Stomach (tissue), 4 donors: ENCODE measurements at regions not wholly inside any gene's neighbourhood (a gene's known extent, or its start where the extent isn't known, plus 50 kb on each side); places are given as distances from the start of the nearest gene placed in this dataset.

ENCODE experiments used
- EP300 ChIP-seq: sonication (generic); formaldehyde crosslinking; IDR thresholded peaks from one replicate; pipeline ENCODE4 v1.6.1; 2017; ENCODE audit warnings: antibody characterized with exemption
- POLR2A ChIP-seq, 4 donors: fragments of 450-650 bp; IDR thresholded peaks; one replicate each; pipeline ENCODE4 v1.6.1; 2016; ENCODE audit warnings: antibody characterized with exemption in 4 of 4, control low read depth in 2 of 4, mild to moderate bottlenecking in 1 of 4, moderate library complexity in 1 of 4
- POLR2AphosphoS5 ChIP-seq, 3 donors: sonication (generic); formaldehyde crosslinking; IDR thresholded peaks; one replicate each; pipeline ENCODE4 v1.6.1; 2016; ENCODE audit warnings: antibody characterized with exemption in 3 of 3
- TF ChIP-seq, protein P1 (sequence below), 7 experiments: fragments of 450-650 bp in 4 of 7; fragments of 200-600 bp in 3 of 7; sonication (generic) in 3 of 7; IDR thresholded peaks; one replicate each; pipeline ENCODE4 v1.5.1; 2016 to 2019; ENCODE audit warnings: antibody characterized with exemption in 7 of 7, control low read depth in 2 of 7, mild to moderate bottlenecking in 1 of 7

DNA sequence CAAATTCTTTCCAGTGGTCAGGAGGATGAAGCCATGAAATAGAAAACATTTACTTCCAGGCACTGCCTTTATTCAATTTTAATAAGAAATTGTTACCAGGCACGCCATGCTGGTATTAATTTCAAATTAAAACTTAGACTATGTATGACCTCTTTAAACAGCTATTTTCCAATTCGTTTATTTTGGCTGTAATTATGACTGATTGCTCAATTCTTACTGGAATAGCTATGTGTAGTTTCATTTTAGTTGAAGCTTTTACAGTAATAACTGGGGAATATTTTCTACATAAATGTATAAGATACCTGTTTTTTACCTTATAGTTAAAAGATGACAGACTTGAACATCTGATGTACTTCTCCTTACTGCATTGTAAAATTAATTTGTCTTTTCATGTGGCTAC is 480.0 kb upstream of the GOLIM4 start:
- no peak for TF ChIP-seq POLR2A (IDR thresholded peaks at IDR 0.05)
- TF ChIP-seq, protein P1, sequence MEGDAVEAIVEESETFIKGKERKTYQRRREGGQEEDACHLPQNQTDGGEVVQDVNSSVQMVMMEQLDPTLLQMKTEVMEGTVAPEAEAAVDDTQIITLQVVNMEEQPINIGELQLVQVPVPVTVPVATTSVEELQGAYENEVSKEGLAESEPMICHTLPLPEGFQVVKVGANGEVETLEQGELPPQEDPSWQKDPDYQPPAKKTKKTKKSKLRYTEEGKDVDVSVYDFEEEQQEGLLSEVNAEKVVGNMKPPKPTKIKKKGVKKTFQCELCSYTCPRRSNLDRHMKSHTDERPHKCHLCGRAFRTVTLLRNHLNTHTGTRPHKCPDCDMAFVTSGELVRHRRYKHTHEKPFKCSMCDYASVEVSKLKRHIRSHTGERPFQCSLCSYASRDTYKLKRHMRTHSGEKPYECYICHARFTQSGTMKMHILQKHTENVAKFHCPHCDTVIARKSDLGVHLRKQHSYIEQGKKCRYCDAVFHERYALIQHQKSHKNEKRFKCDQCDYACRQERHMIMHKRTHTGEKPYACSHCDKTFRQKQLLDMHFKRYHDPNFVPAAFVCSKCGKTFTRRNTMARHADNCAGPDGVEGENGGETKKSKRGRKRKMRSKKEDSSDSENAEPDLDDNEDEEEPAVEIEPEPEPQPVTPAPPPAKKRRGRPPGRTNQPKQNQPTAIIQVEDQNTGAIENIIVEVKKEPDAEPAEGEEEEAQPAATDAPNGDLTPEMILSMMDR (IDR thresholded peaks at IDR 0.05): no peak
- TF ChIP-seq EP300: no peak
- no peak for TF ChIP-seq POLR2AphosphoS5 (IDR thresholded peaks at IDR 0.05)
